MM.1S (cell line): ENCODE measurements at regions not wholly inside any gene's neighbourhood (a gene's known extent, or its start where the extent isn't known, plus 50 kb on each side); places are given as distances from the start of the nearest gene placed in this dataset.

Experiments
- DNase-seq: peaks from one replicate; pipeline ENCODE4 v3.0.0-alpha.2; 2015
- H2AFZ ChIP-seq: fragments of 300-600 bp; sonication (generic); 2 replicates; pipeline ENCODE4 v1.6.0; 2016; ENCODE audit warnings: antibody characterized with exemption, low read length
- H3F3A ChIP-seq: fragments of 300-600 bp; sonication (generic); 2 replicates; pipeline ENCODE4 v1.6.1; 2016; ENCODE audit warnings: mild to moderate bottlenecking, antibody characterized with exemption, low read length, moderate library complexity, mixed read lengths; ENCODE audit not compliant: insufficient read depth
- H3K27ac ChIP-seq: fragments of 300-600 bp; sonication (generic); 2 replicates; pipeline ENCODE4 v1.5.1; 2016; ENCODE audit warnings: mild to moderate bottlenecking, low read length
- H3K27me3 ChIP-seq: fragments of 300-600 bp; sonication (generic); replicated peaks from 2 replicates; pipeline ENCODE4 v1.6.0; 2016; ENCODE audit warnings: low read length; ENCODE audit not compliant: insufficient read depth
- H3K36me3 ChIP-seq: fragments of 300-600 bp; sonication (generic); replicated peaks from 2 replicates; pipeline ENCODE4 v1.6.1; 2016; ENCODE audit warnings: mild to moderate bottlenecking, low read length, mixed read lengths; ENCODE audit not compliant: insufficient read depth
- H3K4me1 ChIP-seq: fragments of 300-600 bp; sonication (generic); 2 replicates; pipeline ENCODE4 v1.6.1; 2016; ENCODE audit warnings: low read length, mixed read lengths
- H3K4me2 ChIP-seq: fragments of 300-600 bp; sonication (generic); 2 replicates; pipeline ENCODE4 v1.6.0; 2016; ENCODE audit warnings: low read depth, low read length
- H3K4me3 ChIP-seq: fragments of 300-600 bp; sonication (generic); 2 replicates; pipeline ENCODE4 v1.5.1; 2016; ENCODE audit warnings: low read length, mixed read lengths
- H3K79me2 ChIP-seq: fragments of 300-600 bp; sonication (generic); 2 replicates; pipeline ENCODE4 v1.6.1; 2016; ENCODE audit warnings: mixed run types, low read length, mixed read lengths
- H3K9ac ChIP-seq: fragments of 300-600 bp; sonication (generic); 2 replicates; pipeline ENCODE4 v1.6.1; 2016; ENCODE audit warnings: low read length, mixed read lengths
- H3K9me2 ChIP-seq: fragments of 300-600 bp; sonication (generic); replicated peaks from 2 replicates; pipeline ENCODE4 v1.6.1; 2016; ENCODE audit warnings: mild to moderate bottlenecking, low read length, mixed read lengths; ENCODE audit not compliant: insufficient read depth
- H3K9me3 ChIP-seq: fragments of 300-600 bp; sonication (generic); replicated peaks from 2 replicates; pipeline ENCODE4 v1.6.1; 2016; ENCODE audit warnings: mild to moderate bottlenecking, low read length, mixed read lengths; ENCODE audit not compliant: insufficient read depth
- H4K20me1 ChIP-seq: fragments of 300-600 bp; sonication (generic); 2 replicates; pipeline ENCODE4 v1.6.1; 2016; ENCODE audit warnings: mild to moderate bottlenecking, low read length, moderate library complexity, mixed read lengths; ENCODE audit not compliant: insufficient read depth
- CTCF ChIP-seq: fragments of 300-600 bp; sonication (generic); IDR thresholded peaks from 2 replicates; pipeline ENCODE4 v1.5.1; 2016; ENCODE audit warnings: antibody characterized with exemption, low read length, mixed read lengths
- EZH2 ChIP-seq: fragments of 300-600 bp; sonication (generic); optimal IDR thresholded peaks from 2 replicates; pipeline ENCODE3; 2017; ENCODE audit warnings: low read depth, mild to moderate bottlenecking, antibody characterized with exemption, low read length, mixed read lengths
- EZH2phosphoT487 ChIP-seq: fragments of 300-600 bp; sonication (generic); IDR thresholded peaks from 2 replicates; pipeline ENCODE4 v1.6.1; 2018; ENCODE audit warnings: antibody characterized with exemption, low read length

GRCh38 chr4:128698386-128698785 is 111.1 kb upstream of the JADE1 start:
- Histone ChIP-seq H3K79me2 (no peaks in the 10 kb centered on the region), H3K9me3 (no peaks in the 10 kb centered on the region), H2AFZ (no peak overlapping the region), H3K9me2 (no peaks in the 10 kb centered on the region), H3K4me2 (no peak overlapping the region), H3K9ac (no peak overlapping the region), H3K36me3 (no peaks in the 10 kb centered on the region), H3K27ac (no peak overlapping the region), H3K4me1 (no peaks in the 10 kb centered on the region), H4K20me1 (no peaks in the 10 kb centered on the region), H3K27me3 (no peaks in the 10 kb centered on the region), H3K4me3 (no peak overlapping the region), H3F3A (no peaks in the 10 kb centered on the region)
- no peak for DNase-seq
- TF ChIP-seq EZH2phosphoT487, result no peak
- no peak for TF ChIP-seq EZH2
- no peak for TF ChIP-seq CTCF

- no peak for DNase-seq
- no peak overlapping the region for H3K9ac ChIP-seq
- H3K36me3 ChIP-seq, result no peaks in the 10 kb centered on the region
- no peaks in the 10 kb centered on the region for H4K20me1 ChIP-seq
- no peaks in the 10 kb centered on the region for H3K79me2 ChIP-seq
- H3K27me3 ChIP-seq, result no peaks in the 10 kb centered on the region
- no peaks in the 10 kb centered on the region for H3K9me2 ChIP-seq
- H3K4me1 ChIP-seq, result no peaks in the 10 kb centered on the region
- TF ChIP-seq EZH2, result no peak
- TF ChIP-seq EZH2phosphoT487, result no peak
- TF ChIP-seq CTCF, result no peak
- H3K9me3 ChIP-seq, result no peaks in the 10 kb centered on the region
- H3F3A ChIP-seq, result no peaks in the 10 kb centered on the region
- no peak overlapping the region for H3K27ac ChIP-seq
- no peak overlapping the region for H3K4me2 ChIP-seq
- H3K4me3 ChIP-seq, result no peak overlapping the region
- no peak overlapping the region for H2AFZ ChIP-seq
These were observed 112.2 kb upstream of the JADE1 start for GRCh38 chr4:128697323-128697722.

- no peaks in the 10 kb centered on the region for H3K9me2 ChIP-seq
- H3K9me3 ChIP-seq, result no peaks in the 10 kb centered on the region
- TF ChIP-seq CTCF, result no peak
- TF ChIP-seq EZH2, result no peak
- no peak for TF ChIP-seq EZH2phosphoT487
- H3K9ac ChIP-seq, result no peak overlapping the region
- no peak overlapping the region for H3K27ac ChIP-seq
- no peak for DNase-seq
- H3F3A ChIP-seq, result no peaks in the 10 kb centered on the region
- no peaks in the 10 kb centered on the region for H3K79me2 ChIP-seq
- H3K36me3 ChIP-seq, result no peaks in the 10 kb centered on the region
- no peaks in the 10 kb centered on the region for H3K4me1 ChIP-seq
- H3K4me3 ChIP-seq, result no peak overlapping the region
- no peaks in the 10 kb centered on the region for H3K27me3 ChIP-seq
- no peak overlapping the region for H2AFZ ChIP-seq
- H3K4me2 ChIP-seq, result no peak overlapping the region
- H4K20me1 ChIP-seq, result no peaks in the 10 kb centered on the region
These were observed 119.5 kb upstream of the JADE1 start for GRCh38 chr4:128690011-128690410.
